HG02588 (cell line): ENCODE measurements at regions not wholly inside any gene's neighbourhood (a gene's known extent, or its start where the extent isn't known, plus 50 kb on each side); places are given as distances from the start of the nearest gene placed in this dataset.
"Not testable (repeated sequence)": the region's sequence is repeated elsewhere in the genome, so short reads cannot be mapped to it uniquely, and the experiment has no call there.

Experiments
- ATAC-seq: cut with Tn5 transposase; IDR thresholded peaks from one replicate; pipeline ENCODE4 v1.9.1; 2021; ENCODE audit warnings: mild to moderate bottlenecking, moderate library complexity; ENCODE audit not compliant: unreplicated experiment

DNA sequence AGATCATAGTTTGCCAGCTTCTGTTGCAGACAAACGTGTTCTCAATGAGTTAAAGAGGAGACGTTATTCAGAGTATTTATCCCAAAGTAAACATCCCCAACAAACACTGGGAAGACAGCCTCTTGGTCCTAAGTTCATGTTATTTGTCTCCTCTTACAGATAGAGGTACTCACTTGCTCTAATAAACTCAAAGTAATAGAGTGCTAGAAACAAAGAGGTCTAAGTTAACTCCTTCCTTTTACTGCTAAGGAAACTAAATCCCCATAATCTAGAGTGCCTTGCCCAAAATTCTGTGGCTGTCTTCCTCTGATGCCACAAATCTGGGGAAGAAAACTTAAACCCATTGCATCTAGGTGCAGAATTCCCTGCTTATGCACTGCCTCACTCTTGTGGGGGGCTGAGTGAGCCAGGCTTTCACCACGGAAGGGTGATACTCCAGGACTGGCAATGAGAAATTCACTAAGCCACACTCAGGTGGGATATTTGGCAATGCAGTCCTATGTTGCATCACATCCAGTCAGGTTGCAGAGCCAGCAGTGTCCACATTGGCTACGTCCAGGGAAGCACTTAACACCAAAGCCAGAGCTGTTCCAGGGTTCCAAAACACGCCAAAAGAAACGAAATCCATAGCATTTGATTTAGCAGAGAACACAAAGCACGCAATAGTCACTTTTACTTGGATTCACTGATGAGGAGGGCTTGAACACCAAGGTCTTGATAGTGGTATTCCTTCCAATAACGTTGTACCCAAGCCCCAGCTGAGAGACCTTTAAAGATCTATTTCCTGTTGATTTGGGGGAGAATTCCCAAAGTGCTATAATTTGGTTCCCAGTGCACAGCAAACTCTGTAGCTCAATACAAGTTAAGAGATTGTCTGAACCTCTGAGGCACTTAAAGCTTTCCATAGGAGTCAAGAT, 81.0 kb upstream of the FOXQ1 start:
- no peak for ATAC-seq

DNA sequence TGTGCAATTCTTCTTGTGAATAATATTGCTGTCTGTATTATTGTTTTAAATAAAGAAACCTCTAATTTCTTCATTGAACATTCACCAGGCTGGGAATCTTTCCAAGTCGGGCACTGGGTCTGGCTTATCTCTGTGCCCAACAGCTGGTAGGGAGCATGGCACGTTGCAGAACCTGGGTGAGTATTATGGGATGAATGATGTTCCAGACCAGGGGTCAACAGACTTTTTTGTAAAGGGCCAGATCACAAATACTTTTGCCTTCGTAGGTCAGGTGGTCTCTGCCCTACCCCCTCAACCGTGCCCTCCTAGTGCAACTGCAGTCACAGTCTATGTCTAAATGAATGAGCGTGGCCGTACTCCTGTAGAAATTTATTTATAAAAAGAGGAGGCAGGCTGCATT, 81.6 kb upstream of the FOXQ1 start:
- ATAC-seq: no peak

DNA sequence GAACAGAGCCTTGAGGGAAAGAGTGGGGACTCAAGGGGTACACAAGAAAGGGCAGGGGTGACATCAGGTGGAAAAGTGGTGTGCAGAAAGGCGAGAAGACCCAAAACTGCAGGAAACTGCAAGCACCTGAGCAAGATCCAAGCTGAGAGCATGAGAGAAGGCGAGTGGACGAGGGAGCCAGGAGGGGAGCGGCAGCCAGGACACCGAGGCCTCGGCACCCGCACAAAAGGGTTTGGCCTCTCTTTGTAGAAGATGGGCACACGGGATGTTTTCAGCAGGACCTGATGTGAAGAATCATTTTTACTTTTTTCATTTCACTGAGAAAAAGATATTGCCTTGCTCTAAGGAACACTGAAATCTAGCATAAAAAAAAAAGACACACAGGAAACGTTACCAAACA, 82.1 kb upstream of the FOXQ1 start:
- ATAC-seq: no peak

- ATAC-seq: no peak
These were observed 82.6 kb upstream of the FOXQ1 start for GRCh38 chr6:1229301-1229700.

DNA sequence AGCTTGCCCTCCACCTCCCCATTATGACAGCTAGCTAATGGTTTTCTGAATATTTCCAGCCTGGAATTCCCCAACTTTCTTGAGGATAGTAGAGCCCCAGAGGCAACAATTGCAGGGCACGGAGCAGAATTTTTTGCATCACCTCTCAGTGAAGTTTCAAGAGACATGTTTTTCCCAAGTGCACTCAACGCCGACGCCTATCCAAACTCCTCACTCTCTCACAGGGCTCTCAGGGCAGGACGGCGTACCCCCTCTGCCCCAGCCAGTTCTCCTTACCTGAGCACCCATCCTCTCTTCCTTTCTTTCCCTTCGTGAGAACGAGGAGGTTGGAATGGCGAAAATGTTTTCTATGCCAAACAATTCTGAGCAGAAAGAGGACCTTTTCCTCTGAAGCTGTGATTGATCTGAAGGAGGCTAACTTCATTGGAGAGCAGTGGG, 83.1 kb upstream of the FOXQ1 start:
- ATAC-seq: no peak

DNA sequence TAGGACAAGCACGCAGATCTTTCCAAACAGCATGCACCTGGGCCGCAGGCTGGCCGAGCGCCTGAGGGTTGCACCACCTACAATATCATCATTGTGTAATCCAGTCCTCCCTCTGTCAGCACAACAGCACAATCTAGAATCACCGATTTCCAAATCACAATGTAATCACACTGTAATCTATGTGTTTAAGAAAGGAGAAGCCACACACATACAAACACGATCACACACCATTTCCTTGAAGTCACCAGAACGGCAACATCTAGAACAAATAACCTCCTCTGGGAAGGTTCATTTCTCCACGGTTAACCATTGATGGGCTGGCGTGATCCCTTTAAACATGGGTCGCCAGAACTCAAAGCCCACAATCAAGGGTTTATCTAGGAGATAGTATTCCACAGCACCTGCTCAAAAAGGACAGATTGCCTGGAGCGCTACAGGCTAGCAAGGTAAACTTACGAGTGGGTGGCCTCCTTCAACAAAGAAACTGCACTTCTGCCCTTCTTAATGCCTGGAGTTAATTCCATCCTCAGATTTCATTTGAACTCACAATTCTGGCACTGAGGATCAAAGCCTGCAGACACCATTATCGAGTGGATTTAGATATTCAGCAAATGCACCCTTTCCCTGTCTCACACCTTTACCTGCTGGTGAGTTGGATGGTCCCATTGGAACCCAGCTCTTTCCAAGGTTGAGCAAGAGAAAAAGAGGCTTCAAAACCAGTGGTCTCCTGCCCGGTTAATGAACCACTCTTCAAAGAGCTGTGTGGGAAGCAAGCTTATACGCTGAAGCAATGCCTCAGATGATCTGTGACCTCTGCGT, 83.8 kb upstream of the FOXQ1 start:
- ATAC-seq: no peak

- ATAC-seq: no peak
These were observed 84.3 kb upstream of the FOXQ1 start for GRCh38 chr6:1227600-1227934.

DNA sequence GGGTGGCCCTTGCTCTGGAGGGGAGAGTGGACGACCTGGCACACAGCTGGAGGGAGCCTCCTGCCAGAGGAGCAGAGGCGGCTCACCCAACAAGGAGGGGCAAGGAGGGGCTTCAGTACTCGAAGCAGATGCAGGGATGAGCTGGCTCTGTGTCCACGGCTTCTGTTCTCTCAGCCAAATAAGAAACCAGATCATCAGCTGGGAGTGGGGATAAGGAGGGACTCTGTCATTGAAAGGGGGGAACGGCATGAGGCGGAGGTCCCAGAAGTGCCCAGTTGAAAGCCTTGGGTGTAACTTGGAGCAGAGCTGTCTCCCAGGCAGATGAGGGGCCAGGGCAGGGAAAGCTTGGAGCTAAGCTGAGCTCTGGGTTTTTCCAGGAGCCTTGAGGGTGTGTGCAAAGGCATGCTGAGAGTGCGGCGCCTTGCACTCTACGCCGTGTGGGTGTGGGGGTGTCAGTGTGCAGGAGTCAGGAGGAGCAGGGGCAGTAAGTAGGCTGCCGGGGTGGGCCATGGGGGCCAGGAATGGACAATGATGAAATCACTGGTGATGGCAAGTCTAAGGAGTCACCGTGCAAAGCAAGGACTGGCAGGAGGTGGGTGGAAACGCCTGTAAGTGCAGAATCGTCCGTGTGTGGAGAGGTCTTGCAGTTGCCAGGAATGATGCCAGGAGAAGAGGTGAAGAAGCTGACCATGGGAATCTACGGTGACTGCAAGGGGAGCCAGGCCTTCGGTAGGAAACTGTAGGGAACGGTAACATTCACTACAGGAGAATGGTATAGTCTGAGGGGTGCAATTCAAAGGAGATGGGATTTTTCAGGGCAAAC, 85.4 kb upstream of the FOXQ1 start:
- no peak for ATAC-seq

DNA sequence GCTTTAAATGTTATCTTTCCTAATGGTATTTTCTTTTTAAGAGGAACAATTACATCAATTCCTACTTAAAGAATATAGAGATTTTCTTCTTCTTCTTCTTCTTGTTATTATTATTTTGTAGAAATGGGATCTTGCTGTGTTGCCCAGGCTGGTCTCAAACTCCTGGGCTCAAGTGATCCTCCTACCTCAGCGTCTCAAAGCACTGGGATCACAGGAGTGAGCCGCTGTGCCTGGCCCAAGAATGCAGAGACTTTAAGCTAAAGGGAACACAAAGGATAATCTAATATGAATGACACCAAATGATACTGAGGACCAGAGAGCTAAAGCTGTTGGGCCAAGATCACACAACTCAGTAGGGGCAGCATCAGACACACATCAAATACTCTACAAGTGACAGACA, 87.4 kb upstream of the FOXQ1 start:
- no peak for ATAC-seq

GRCh38 chr6:1222728-1223595, 88.9 kb upstream of the FOXQ1 start:
- ATAC-seq: no peak

DNA sequence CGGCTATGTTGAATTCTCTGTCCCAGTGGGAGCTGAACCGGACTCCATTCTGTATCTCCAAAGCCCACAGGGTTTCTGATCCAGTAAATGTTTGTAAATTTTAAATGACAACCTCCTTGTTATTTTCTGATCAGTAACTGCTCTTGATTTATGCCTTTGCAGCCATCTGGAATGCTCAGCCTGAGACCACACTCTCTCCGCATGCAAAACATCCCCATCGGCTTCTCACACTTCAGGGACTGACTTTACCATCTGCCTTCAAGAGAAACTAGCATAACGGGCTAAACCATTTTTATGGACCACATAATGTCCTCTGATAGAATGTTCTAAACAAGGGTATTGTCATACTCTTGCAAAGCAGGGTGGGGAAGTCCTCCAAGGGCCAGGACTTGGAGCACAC, 94.5 kb upstream of the FOXQ1 start:
- no peak for ATAC-seq

- no peak for ATAC-seq
These were observed 95.4 kb upstream of the FOXQ1 start for GRCh38 chr6:1216488-1216974.

GRCh38 chr6:1215884-1216487, 95.9 kb upstream of the FOXQ1 start:
- ATAC-seq: no peak

DNA sequence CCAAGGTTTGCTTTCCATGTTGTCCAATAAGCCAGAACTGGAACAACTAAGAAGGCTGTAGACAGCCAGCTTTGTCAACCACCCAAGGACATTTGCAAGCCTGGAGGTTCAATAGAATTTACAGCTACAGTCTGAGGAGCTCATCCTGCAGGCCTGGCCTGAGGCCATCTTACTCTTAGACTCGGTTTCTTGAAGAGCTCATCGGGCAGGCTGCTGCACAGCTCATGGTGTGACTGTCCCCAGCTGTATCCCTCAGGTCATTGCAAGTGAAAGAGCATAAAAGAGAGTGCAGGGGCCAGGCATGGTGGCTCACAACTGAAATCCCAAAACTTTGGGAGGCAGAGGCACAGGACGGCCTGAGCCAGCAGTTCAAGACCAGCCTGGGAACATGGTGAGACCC, 96.9 kb upstream of the FOXQ1 start:
- no peak for ATAC-seq

DNA sequence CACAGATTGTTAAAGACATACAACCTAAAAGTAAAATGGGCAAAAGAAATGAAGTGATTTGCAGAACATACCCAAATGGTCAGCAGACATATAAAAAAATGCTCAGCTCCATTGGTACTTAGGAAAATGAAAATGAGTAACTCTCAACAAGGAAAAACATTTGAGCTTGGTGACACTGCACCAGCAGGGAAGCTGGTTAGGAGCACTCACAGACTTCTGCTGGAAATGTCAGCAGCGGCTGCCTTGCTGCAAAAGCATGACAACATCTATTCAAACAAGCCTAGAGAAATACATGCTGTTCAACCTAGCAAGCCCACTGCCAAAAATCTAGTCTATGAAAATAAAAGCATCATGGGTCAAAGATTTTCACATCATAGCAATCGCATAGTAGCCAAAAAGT, 99.0 kb upstream of the FOXQ1 start:
- no peak for ATAC-seq

DNA sequence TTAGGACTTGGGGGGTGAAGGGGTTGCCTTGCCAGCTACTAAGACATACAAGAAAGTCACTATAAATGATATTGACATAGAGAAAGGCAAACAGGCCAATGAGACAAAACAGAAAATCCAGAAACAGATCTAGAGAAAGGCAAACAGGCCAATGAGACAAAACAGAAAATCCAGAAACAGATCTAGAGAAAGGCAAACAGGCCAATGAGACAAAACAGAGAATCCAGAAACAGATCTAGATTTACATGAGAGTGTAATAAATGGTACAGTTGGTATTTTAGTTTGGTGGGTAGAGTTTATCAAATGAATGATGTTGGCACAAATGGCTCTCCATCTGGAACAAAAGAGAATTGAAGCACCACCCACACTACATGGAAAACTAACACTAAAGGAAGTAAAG, 99.8 kb upstream of the FOXQ1 start:
- not testable (repeated sequence) for ATAC-seq

- ATAC-seq: not testable (repeated sequence)
These were observed 101.3 kb upstream of the FOXQ1 start for GRCh38 chr6:1210631-1211030.

- ATAC-seq: no peak
These were observed 103.0 kb upstream of the FOXQ1 start for GRCh38 chr6:1208876-1209275.

- ATAC-seq: no peak
These were observed 108.4 kb upstream of the FOXQ1 start for GRCh38 chr6:1203546-1203945.

DNA sequence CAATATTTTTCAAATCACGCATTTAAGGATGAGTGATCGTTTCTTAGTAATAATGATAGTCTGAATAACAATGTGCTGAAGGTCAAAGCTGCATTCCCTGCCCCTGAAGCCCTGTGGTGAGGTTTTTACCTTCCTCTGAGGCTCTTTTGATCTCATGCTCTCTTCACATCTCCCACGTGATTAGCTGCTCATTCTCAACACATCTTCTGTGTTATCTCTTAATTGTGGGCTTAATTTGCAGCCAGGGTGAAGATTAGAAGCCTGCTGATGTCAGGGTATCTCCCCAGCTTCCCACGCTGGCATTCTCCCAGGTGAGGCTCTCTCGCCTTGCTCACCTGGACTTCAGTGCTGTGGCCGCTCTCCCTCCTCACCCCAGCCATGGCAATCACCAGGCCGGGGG, 109.7 kb upstream of the FOXQ1 start:
- ATAC-seq: no peak
